ENCODE measurements at regions not wholly inside any gene's neighbourhood (a gene's known extent, or its start where the extent isn't known, plus 50 kb on each side); places are given as distances from the start of the nearest gene placed in this dataset.
"Not testable (repeated sequence)": the region's sequence is repeated elsewhere in the genome, so short reads cannot be mapped to it uniquely, and the experiment has no call there.

- Histone ChIP-seq H4K20me1 (no peaks in the 10 kb centered on the region), H3K4me1 (peaks cover 0 to 21% (median 9%) of the 10 kb centered on the region in 10 experiments; a peak in 11 of 20 replicates), H3K9me3 (replicated peaks in 1 of 11) (0 out of 22 replicates have a peak, but pooled peaks cover 0 to under 1% (median 0%) of the 10 kb centered on the region in 11 experiments), H3K9ac (no peak overlapping the region), H3K36me3 (no peaks in the 10 kb centered on the region), H3K4me2 (peak overlapping the region in 6 of 11 experiments; percentile 12 to 51 (median 43); a peak in 10 of 22 replicates), H3K27me3 (no peaks in the 10 kb centered on the region), H3K27ac (no peak overlapping the region), H3K4me3 (no peak overlapping the region)
- TF ChIP-seq Cebpa-rat (IDR thresholded peaks at IDR 0.05), result no peak
These were observed 90.5 kb upstream of the ANXA1 start for GRCh38 chr9:73061146-73061545.

GRCh38 chr9:73059247-73059646 is 92.4 kb upstream of the ANXA1 start:
- Histone ChIP-seq H3K36me3 (no peaks in the 10 kb centered on the region), H3K4me2 (peak overlapping the region in 1 of 11 experiments; percentile 17; a peak in 1 of 22 replicates), H4K20me1 (no peaks in the 10 kb centered on the region), H3K27me3 (no peaks in the 10 kb centered on the region), H3K9me3 (replicated peaks in 1 of 11) (no peaks in the 10 kb centered on the region), H3K9ac (no peak overlapping the region), H3K27ac (no peak overlapping the region), H3K4me3 (no peak overlapping the region), H3K4me1 (peaks cover 0 to 29% (median 9%) of the 10 kb centered on the region in 10 experiments; a peak in 12 of 20 replicates)
- TF ChIP-seq Cebpa-rat (IDR thresholded peaks at IDR 0.05), result no peak

DNA sequence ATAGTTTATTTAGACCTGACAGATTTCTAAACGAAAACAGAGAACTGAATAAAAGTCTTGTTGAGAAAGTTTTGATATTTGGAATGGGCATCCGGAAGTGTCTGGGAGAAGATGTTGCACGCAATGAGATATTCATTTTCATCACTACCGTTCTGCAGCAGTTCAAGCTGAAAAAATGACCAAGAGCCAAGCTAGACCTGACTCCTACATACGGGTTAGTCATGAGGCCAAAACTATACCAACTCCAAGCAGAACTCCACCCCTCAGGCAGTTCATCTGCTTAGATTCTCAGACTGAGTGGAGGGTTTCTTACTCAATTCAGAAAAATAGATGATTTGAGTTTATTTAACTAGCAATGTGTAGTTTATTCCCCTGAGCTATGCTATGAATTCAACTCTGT is 95.4 kb upstream of the ANXA1 start:
- Histone ChIP-seq H3K27me3 (no peaks in the 10 kb centered on the region), H3K36me3 (no peaks in the 10 kb centered on the region), H4K20me1 (no peaks in the 10 kb centered on the region), H3K9me3 (replicated peaks in 1 of 11) (no peaks in the 10 kb centered on the region), H3K4me1 (peaks cover 0 to 42% (median 17%) of the 10 kb centered on the region in 10 experiments; a peak in 13 of 20 replicates), H3K9ac (no peak overlapping the region), H3K4me3 (no peak overlapping the region), H3K27ac (no peak overlapping the region), H3K4me2 (no peak overlapping the region)
- TF ChIP-seq Cebpa-rat (IDR thresholded peaks at IDR 0.05), result no peak

- H4K20me1 ChIP-seq, result no peaks in the 10 kb centered on the region
- peaks cover 0 to 21% (median 7%) of the 10 kb centered on the region in 10 experiments; a peak in 11 of 20 replicates for H3K4me1 ChIP-seq
- TF ChIP-seq Cebpa-rat (IDR thresholded peaks at IDR 0.05), result no peak
- H3K36me3 ChIP-seq, result no peaks in the 10 kb centered on the region
- H3K27me3 ChIP-seq, result no peaks in the 10 kb centered on the region
- no peak overlapping the region for H3K27ac ChIP-seq
- H3K9me3 ChIP-seq (replicated peaks in 1 of 11), result no peaks in the 10 kb centered on the region
- H3K4me2 ChIP-seq, result peak overlapping the region in 6 of 11 experiments; percentile 11 to 65 (median 42); a peak in 10 of 22 replicates
- no peak overlapping the region for H3K9ac ChIP-seq
- no peak overlapping the region for H3K4me3 ChIP-seq
These were observed 97.6 kb upstream of the ANXA1 start for GRCh38 chr9:73054091-73054490.

- H3K27ac ChIP-seq, result no peak overlapping the region
- H3K9ac ChIP-seq, result no peak overlapping the region
- no peaks in the 10 kb centered on the region for H3K27me3 ChIP-seq
- H3K4me3 ChIP-seq, result no peak overlapping the region
- H3K4me2 ChIP-seq, result peak overlapping the region in 5 of 11 experiments; percentile 11 to 65 (median 43); a peak in 10 of 22 replicates
- no peak for TF ChIP-seq Cebpa-rat (IDR thresholded peaks at IDR 0.05)
- no peaks in the 10 kb centered on the region for H3K9me3 ChIP-seq (replicated peaks in 1 of 11)
- H3K36me3 ChIP-seq, result no peaks in the 10 kb centered on the region
- no peaks in the 10 kb centered on the region for H4K20me1 ChIP-seq
- peaks cover 0 to 21% (median 7%) of the 10 kb centered on the region in 10 experiments; a peak in 11 of 20 replicates for H3K4me1 ChIP-seq
These were observed 98.1 kb upstream of the ANXA1 start for GRCh38 chr9:73053543-73053942.

- no peak overlapping the region for H3K9ac ChIP-seq
- no peaks in the 10 kb centered on the region for H3K27me3 ChIP-seq
- no peak overlapping the region for H3K4me2 ChIP-seq
- H3K4me1 ChIP-seq, result peaks cover 0 to 21% (median 7%) of the 10 kb centered on the region in 10 experiments; a peak in 11 of 20 replicates
- H4K20me1 ChIP-seq, result no peaks in the 10 kb centered on the region
- TF ChIP-seq Cebpa-rat (IDR thresholded peaks at IDR 0.05), result no peak
- H3K36me3 ChIP-seq, result no peaks in the 10 kb centered on the region
- H3K9me3 ChIP-seq (replicated peaks in 1 of 11), result no peaks in the 10 kb centered on the region
- H3K4me3 ChIP-seq, result no peak overlapping the region
- H3K27ac ChIP-seq, result no peak overlapping the region
These were observed 98.2 kb upstream of the ALDH1A1 start for GRCh38 chr9:73050887-73051550.

DNA sequence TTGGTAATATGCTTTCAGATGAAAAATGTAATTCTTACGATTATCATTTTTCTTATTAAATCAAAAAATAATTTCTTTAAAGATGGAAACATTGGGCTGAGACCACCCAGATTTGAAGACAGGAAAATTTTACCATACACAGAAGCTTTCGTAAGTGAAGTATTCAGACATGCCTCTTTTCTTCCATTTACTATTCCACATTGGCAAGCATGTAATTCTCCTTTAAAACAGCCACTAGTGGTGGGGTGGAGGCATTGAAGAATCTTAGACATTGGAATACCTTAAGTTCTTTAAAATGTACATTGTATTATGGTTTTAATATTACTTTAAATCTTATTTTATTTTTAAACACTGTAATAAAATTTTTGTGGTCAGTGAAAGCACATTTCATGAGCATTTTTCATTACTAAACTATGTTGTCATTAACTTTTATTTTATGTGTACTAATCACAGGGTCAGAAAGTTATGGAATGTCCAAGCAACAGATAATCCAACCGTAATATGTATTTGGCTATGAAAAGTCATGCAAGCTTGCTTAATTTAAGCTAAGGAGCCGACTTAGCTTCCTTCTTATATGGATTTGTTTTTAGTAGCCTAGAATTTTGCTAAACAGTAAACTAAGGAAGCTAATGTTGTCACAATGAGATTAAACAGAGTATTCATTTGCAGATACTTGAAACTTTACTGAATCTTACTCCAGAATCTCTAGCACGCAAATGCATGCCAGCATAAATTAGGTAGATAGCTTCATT is 97.4 kb upstream of the ALDH1A1 start:
- H3K9me3 ChIP-seq (replicated peaks in 1 of 11), result no peaks in the 10 kb centered on the region
- H3K9ac ChIP-seq, result no peak overlapping the region
- H4K20me1 ChIP-seq, result no peaks in the 10 kb centered on the region
- no peak overlapping the region for H3K4me3 ChIP-seq
- H3K27me3 ChIP-seq, result no peaks in the 10 kb centered on the region
- H3K4me1 ChIP-seq, result peaks cover 0 to 21% (median 7%) of the 10 kb centered on the region in 10 experiments; a peak in 11 of 20 replicates
- no peak overlapping the region for H3K4me2 ChIP-seq
- no peak for TF ChIP-seq Cebpa-rat (IDR thresholded peaks at IDR 0.05)
- H3K27ac ChIP-seq, result no peak overlapping the region
- no peaks in the 10 kb centered on the region for H3K36me3 ChIP-seq

GRCh38 chr9:73049280-73049679 is 96.4 kb upstream of the ALDH1A1 start:
- no peaks in the 10 kb centered on the region for H3K9me3 ChIP-seq (replicated peaks in 1 of 11)
- H4K20me1 ChIP-seq, result no peaks in the 10 kb centered on the region
- no peaks in the 10 kb centered on the region for H3K27me3 ChIP-seq
- H3K4me3 ChIP-seq, result no peak overlapping the region
- peaks cover 0 to 14% (median 7%) of the 10 kb centered on the region in 10 experiments; a peak in 11 of 20 replicates for H3K4me1 ChIP-seq
- H3K36me3 ChIP-seq, result no peaks in the 10 kb centered on the region
- H3K9ac ChIP-seq, result no peak overlapping the region
- no peak overlapping the region for H3K4me2 ChIP-seq
- no peak for TF ChIP-seq Cebpa-rat (IDR thresholded peaks at IDR 0.05)
- H3K27ac ChIP-seq, result no peak overlapping the region

DNA sequence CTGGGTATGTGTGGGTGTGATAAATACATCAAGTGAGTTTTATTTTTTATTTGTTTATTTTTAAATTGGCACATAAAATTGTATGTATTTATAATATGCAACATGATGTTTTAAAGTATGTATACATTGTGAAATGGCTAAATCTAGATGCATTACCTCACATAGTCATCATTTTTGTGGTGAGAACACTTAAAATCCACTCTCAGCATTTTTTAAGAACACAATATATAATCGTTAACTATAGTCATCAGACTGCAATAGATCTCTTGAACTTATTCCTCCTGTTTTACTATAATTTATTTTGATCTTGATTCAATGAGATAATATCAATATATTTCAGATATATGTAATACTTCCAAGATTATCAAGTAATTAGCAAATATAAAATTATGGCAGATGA is 93.9 kb upstream of the ALDH1A1 start:
- no peak overlapping the region for H3K9ac ChIP-seq
- no peaks in the 10 kb centered on the region for H3K9me3 ChIP-seq (replicated peaks in 1 of 11)
- no peak overlapping the region for H3K4me3 ChIP-seq
- H3K36me3 ChIP-seq, result no peaks in the 10 kb centered on the region
- TF ChIP-seq Cebpa-rat (IDR thresholded peaks at IDR 0.05), result no peak
- H3K4me2 ChIP-seq, result no peak overlapping the region
- no peak overlapping the region for H3K27ac ChIP-seq
- H3K27me3 ChIP-seq, result no peaks in the 10 kb centered on the region
- H3K4me1 ChIP-seq, result no peaks in the 10 kb centered on the region
- H4K20me1 ChIP-seq, result no peaks in the 10 kb centered on the region

DNA sequence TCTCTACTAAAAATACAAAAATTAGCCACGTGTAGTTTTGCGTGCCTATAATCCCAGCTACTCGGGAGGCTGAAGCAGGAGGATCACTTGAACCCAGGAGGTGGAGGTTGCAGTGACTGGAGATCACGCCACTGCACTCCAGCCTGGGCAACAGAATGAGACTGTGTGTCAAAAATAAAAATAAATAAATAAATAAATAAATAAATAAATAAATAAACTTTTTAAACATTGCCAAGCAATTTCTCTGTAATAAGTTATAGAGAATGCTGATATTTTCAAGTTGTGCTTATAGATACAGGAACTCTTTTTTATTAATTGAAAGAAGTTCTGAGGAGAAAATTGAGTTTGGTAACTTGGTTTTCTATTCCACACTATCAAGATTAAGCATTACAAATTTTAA is 91.9 kb upstream of the ALDH1A1 start:
- H3K4me2 ChIP-seq; H3K36me3 ChIP-seq; H3K4me1 ChIP-seq; H3K4me3 ChIP-seq; H4K20me1 ChIP-seq; H3K27me3 ChIP-seq; H3K9ac ChIP-seq; H3K27ac ChIP-seq; H3K9me3 ChIP-seq (replicated peaks in 1 of 11): not testable (repeated sequence)

Measured in BLaER1 treated with 17β-estradiol and CSF1 and Interleukin-3, amounts not matched to agents 10 nM and 100 nM (cell line).